PC-9 (cell line): ENCODE measurements at regions not wholly inside any gene's neighbourhood (a gene's known extent, or its start where the extent isn't known, plus 50 kb on each side); places are given as distances from the start of the nearest gene placed in this dataset.

ENCODE experiments used
- BruUV-seq: library from RNA; stranded (reverse); fragments of 400-500 nt; replicated peaks from 2 replicates; lab custom pipeline; 2021; lab: Mats Ljungman, UMichigan
- CTCF ChIA-PET: fragments of 300-600 bp; sonication (Branson Sonifier 250); formaldehyde crosslinking; loops from one replicate; lab custom pipeline; 2022; ENCODE audit warnings: antibody characterized with exemption; lab: Charles Lee
- POLR2A ChIA-PET: fragments of 300-600 bp; sonication (Branson Sonifier 250); formaldehyde crosslinking; loops from one replicate; lab custom pipeline; 2022; ENCODE audit warnings: antibody characterized with exemption; ENCODE audit not compliant: unreplicated experiment; lab: Charles Lee
- DNase-seq, 2 experiments: peaks; one replicate each; pipeline versions ENCODE4 v3.0.0 to v3.0.0-alpha.2; 2015 to 2022; ENCODE audit warnings: mixed read lengths in 1 of 2
- H2AFZ ChIP-seq: fragments of 200-600 bp; sonication (generic); 2 replicates; pipeline ENCODE4 v1.8.1; 2017; ENCODE audit warnings: antibody characterized with exemption
- H3F3A ChIP-seq: fragments of 200-600 bp; sonication (generic); 2 replicates; pipeline ENCODE4 v1.8.1; 2017; ENCODE audit warnings: antibody characterized with exemption, mild to moderate bottlenecking, low read depth; ENCODE audit not compliant: insufficient read depth
- H3K27ac ChIP-seq: fragments of 200-600 bp; sonication (generic); 2 replicates; pipeline ENCODE4 v1.6.1; 2016; ENCODE audit warnings: mixed run types
- H3K27me3 ChIP-seq: fragments of 200-600 bp; sonication (generic); 2 replicates; pipeline ENCODE4 v1.6.1; 2016; ENCODE audit warnings: low read depth, mixed run types; ENCODE audit not compliant: insufficient read depth
- H3K36me3 ChIP-seq: fragments of 200-600 bp; sonication (generic); 2 replicates; pipeline ENCODE4 v1.6.1; 2016; ENCODE audit warnings: low read depth, mixed run types
- H3K4me1 ChIP-seq: fragments of 200-600 bp; sonication (generic); replicated peaks from 2 replicates; pipeline ENCODE4 v1.6.1; 2016; ENCODE audit warnings: mixed run types; ENCODE audit not compliant: insufficient read depth
- H3K4me2 ChIP-seq: fragments of 200-600 bp; sonication (generic); 2 replicates; pipeline ENCODE4 v1.6.1; 2017; ENCODE audit warnings: mixed run types
- H3K4me3 ChIP-seq: fragments of 200-600 bp; sonication (generic); 2 replicates; pipeline ENCODE4 v1.6.1; 2016; ENCODE audit warnings: mixed run types
- H3K79me2 ChIP-seq: fragments of 200-600 bp; sonication (generic); 2 replicates; pipeline ENCODE4 v1.6.1; 2017; ENCODE audit warnings: low read depth, mixed run types
- H3K9me2 ChIP-seq: fragments of 200-600 bp; sonication (generic); 2 replicates; pipeline ENCODE4 v1.8.1; 2017; ENCODE audit warnings: mild to moderate bottlenecking; ENCODE audit not compliant: insufficient read depth
- H3K9me3 ChIP-seq: fragments of 200-600 bp; sonication (generic); 2 replicates; pipeline ENCODE4 v1.8.1; 2016; ENCODE audit warnings: low read depth; ENCODE audit not compliant: insufficient read depth
- H4K20me1 ChIP-seq: fragments of 200-600 bp; sonication (generic); 2 replicates; pipeline ENCODE4 v1.8.1; 2017; ENCODE audit not compliant: insufficient read depth
- CTCF ChIP-seq: fragments of 200-600 bp; sonication (generic); conservative IDR thresholded peaks from 2 replicates; pipeline ENCODE4 v1.6.1; 2017; ENCODE audit warnings: mixed run types, antibody characterized with exemption, mild to moderate bottlenecking, moderate library complexity
- EZH2 ChIP-seq: fragments of 200-600 bp; sonication (generic); IDR thresholded peaks from 2 replicates; pipeline ENCODE4 v1.8.0; 2017; ENCODE audit warnings: antibody characterized with exemption, low read depth
- intact Hi-C: fragments of 100-400 bp; cut with micrococcal nuclease; formaldehyde crosslinking; loops from one replicate; pipeline ENCODE4 v1.10.0; 2022; ENCODE audit not compliant: unreplicated experiment

GRCh38 chr11:131253142-131253655, 117.2 kb upstream of the NTM start:
- no peaks in the 10 kb centered on the region for H3K9me3 ChIP-seq
- H3K4me2 ChIP-seq: no peak overlapping the region
- no peak for TF ChIP-seq CTCF
- TF ChIP-seq EZH2: no peak
- H3K4me1 ChIP-seq: no peaks in the 10 kb centered on the region
- ChIA-PET CTCF (no interaction called here), POLR2A (no interaction called here)
- H3K79me2 ChIP-seq: no peaks in the 10 kb centered on the region
- intact Hi-C loops: no loop called here
- H3K27me3 ChIP-seq: peaks cover 39% of the 10 kb centered on the region
- no peak overlapping the region for H2AFZ ChIP-seq
- no peaks in the 10 kb centered on the region for H4K20me1 ChIP-seq
- no peaks in the 10 kb centered on the region for H3K36me3 ChIP-seq
- no peak overlapping the region for H3K4me3 ChIP-seq
- BruUV-seq: no TSS peak
- no peaks in the 10 kb centered on the region for H3K9me2 ChIP-seq
- DNase-seq: no peak
- no peaks in the 10 kb centered on the region for H3F3A ChIP-seq
- H3K27ac ChIP-seq: no peak overlapping the region

GRCh38 chr11:131253656-131254151, 116.7 kb upstream of the NTM start:
- no peak overlapping the region for H3K4me3 ChIP-seq
- H4K20me1 ChIP-seq: no peaks in the 10 kb centered on the region
- H3K27ac ChIP-seq: no peak overlapping the region
- no peaks in the 10 kb centered on the region for H3K9me3 ChIP-seq
- H3K4me2 ChIP-seq: no peak overlapping the region
- intact Hi-C loops: no loop called here
- no peak overlapping the region for H2AFZ ChIP-seq
- TF ChIP-seq EZH2 (no peak), CTCF (no peak)
- H3K36me3 ChIP-seq: no peaks in the 10 kb centered on the region
- no TSS peak for BruUV-seq
- H3K9me2 ChIP-seq: no peaks in the 10 kb centered on the region
- ChIA-PET POLR2A (no interaction called here), CTCF (no interaction called here)
- no peaks in the 10 kb centered on the region for H3F3A ChIP-seq
- DNase-seq: no peak
- H3K27me3 ChIP-seq: peaks cover 44% of the 10 kb centered on the region
- no peaks in the 10 kb centered on the region for H3K79me2 ChIP-seq
- H3K4me1 ChIP-seq: no peaks in the 10 kb centered on the region

- H3F3A ChIP-seq: no peaks in the 10 kb centered on the region
- TF ChIP-seq CTCF (no peak), EZH2 (no peak)
- CTCF ChIA-PET: no interaction called here
- no peak overlapping the region for H3K27ac ChIP-seq
- no peak overlapping the region for H3K4me2 ChIP-seq
- DNase-seq: no peak
- H4K20me1 ChIP-seq: no peaks in the 10 kb centered on the region
- H3K36me3 ChIP-seq: no peaks in the 10 kb centered on the region
- no peak overlapping the region for H3K4me3 ChIP-seq
- BruUV-seq: no TSS peak
- no peaks in the 10 kb centered on the region for H3K9me3 ChIP-seq
- H3K79me2 ChIP-seq: no peaks in the 10 kb centered on the region
- no peaks in the 10 kb centered on the region for H3K4me1 ChIP-seq
- H3K27me3 ChIP-seq: peaks cover 49% of the 10 kb centered on the region
- intact Hi-C loops: no loop called here
- POLR2A ChIA-PET: no interaction called here
- no peak overlapping the region for H2AFZ ChIP-seq
- no peaks in the 10 kb centered on the region for H3K9me2 ChIP-seq
These were observed 116.2 kb upstream of the NTM start for GRCh38 chr11:131254254-131254653.
